ENCODE measurements at regions not wholly inside any gene's neighbourhood (a gene's known extent, or its start where the extent isn't known, plus 50 kb on each side); places are given as distances from the start of the nearest gene placed in this dataset.

DNA sequence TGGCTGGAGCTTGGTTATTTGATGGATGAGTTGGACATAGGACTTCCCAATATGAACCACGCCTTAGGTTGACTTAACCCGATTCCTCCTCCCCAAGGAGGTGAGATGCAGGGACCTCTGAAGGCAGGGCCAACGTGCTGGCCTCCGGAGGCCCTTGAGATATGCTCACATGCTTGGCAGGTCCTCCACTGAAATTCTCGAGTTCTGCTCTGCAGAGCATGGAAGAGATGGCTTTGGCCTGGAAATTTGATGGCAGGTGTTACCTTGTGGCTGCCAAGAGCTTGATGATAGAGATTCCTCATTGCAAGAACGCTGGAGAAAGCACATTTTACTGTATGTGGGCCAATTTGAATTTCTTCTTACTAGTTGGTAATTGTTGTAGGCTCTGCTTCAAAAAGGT is 117.4 kb upstream of the LIMCH1 start:
- Histone ChIP-seq H3K4me2 (no peak overlapping the region), H3K36me3 (ENCODE audit: insufficient read depth) (no peaks in the 10 kb centered on the region), H3K4me3 (IDR thresholded peaks at IDR 0.05; ENCODE audit: insufficient read depth, low read depth, low read length) (no peak overlapping the region), H3K27me3 (ENCODE audit: insufficient read depth, low read depth) (no peaks in the 10 kb centered on the region), H3K4me1 (ENCODE audit: low read depth, poor library complexity, severe bottlenecking) (peaks cover 5% of the 10 kb centered on the region), H3K79me2 (ENCODE audit: insufficient read depth, low read depth) (no peaks in the 10 kb centered on the region), H2AFZ (ENCODE audit: low read depth) (no peak overlapping the region), H4K20me1 (ENCODE audit: insufficient read depth) (no peaks in the 10 kb centered on the region), H3K9ac (no peak overlapping the region), H3K27ac (no peak overlapping the region)
- TF ChIP-seq, protein P1, sequence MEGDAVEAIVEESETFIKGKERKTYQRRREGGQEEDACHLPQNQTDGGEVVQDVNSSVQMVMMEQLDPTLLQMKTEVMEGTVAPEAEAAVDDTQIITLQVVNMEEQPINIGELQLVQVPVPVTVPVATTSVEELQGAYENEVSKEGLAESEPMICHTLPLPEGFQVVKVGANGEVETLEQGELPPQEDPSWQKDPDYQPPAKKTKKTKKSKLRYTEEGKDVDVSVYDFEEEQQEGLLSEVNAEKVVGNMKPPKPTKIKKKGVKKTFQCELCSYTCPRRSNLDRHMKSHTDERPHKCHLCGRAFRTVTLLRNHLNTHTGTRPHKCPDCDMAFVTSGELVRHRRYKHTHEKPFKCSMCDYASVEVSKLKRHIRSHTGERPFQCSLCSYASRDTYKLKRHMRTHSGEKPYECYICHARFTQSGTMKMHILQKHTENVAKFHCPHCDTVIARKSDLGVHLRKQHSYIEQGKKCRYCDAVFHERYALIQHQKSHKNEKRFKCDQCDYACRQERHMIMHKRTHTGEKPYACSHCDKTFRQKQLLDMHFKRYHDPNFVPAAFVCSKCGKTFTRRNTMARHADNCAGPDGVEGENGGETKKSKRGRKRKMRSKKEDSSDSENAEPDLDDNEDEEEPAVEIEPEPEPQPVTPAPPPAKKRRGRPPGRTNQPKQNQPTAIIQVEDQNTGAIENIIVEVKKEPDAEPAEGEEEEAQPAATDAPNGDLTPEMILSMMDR (conservative IDR thresholded peaks at IDR 0.05; ENCODE audit: low read depth, low read length), result no peak

DNA sequence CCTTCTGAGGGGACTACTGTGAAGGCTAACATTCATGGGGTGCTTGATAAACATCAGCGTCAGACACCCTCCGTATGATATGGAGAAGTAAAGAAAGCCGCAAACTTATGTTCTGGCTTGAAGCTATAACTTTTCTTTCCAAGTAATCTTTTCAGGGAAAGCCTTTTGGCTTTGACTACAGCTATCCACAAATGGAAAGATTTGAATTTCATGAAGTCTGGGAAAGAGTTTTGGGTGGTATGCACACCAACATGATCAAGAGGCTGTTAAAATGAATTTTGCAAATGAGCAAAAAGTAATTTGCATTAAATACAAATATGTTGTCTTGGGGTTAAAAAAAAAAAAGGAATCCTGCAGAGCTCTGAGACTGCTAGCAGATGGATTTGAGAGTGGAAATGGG is 114.8 kb upstream of the LIMCH1 start:
- Histone ChIP-seq H3K9ac (no peak overlapping the region), H3K27ac (no peak overlapping the region), H2AFZ (ENCODE audit: low read depth) (no peak overlapping the region), H3K4me3 (IDR thresholded peaks at IDR 0.05; ENCODE audit: insufficient read depth, low read depth, low read length) (no peak overlapping the region), H4K20me1 (ENCODE audit: insufficient read depth) (no peaks in the 10 kb centered on the region), H3K79me2 (ENCODE audit: insufficient read depth, low read depth) (no peaks in the 10 kb centered on the region), H3K27me3 (ENCODE audit: insufficient read depth, low read depth) (no peaks in the 10 kb centered on the region), H3K36me3 (ENCODE audit: insufficient read depth) (no peaks in the 10 kb centered on the region), H3K4me2 (no peak overlapping the region), H3K4me1 (ENCODE audit: low read depth, poor library complexity, severe bottlenecking) (peaks cover 5% of the 10 kb centered on the region)
- TF ChIP-seq, protein P1 (conservative IDR thresholded peaks at IDR 0.05; ENCODE audit: low read depth, low read length), result no peak

DNA sequence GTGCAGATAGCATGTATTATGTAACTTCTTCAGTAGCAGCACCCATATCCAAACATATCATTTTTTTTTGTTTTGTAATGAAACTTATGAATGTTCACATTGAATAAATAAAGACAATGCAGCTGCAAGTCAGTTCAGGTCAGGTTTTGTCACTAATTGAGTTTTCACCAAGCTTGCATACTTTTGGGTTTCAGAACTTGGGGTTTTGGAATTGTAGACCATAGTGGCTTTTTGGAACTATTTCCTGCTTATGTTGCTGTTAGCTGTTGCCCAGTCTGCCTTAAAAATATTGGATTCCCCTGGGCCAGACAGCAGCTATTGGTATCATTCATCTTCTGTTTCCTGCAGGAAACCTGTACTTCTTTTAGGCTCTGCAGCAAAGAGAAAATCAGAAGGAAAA is 113.4 kb upstream of the LIMCH1 start:
- Histone ChIP-seq H3K27ac (no peak overlapping the region), H3K4me2 (no peak overlapping the region), H3K36me3 (ENCODE audit: insufficient read depth) (no peaks in the 10 kb centered on the region), H3K9ac (no peak overlapping the region), H3K4me3 (IDR thresholded peaks at IDR 0.05; ENCODE audit: insufficient read depth, low read depth, low read length) (no peak overlapping the region), H2AFZ (ENCODE audit: low read depth) (no peak overlapping the region), H3K79me2 (ENCODE audit: insufficient read depth, low read depth) (no peaks in the 10 kb centered on the region), H3K4me1 (ENCODE audit: low read depth, poor library complexity, severe bottlenecking) (no peaks in the 10 kb centered on the region), H4K20me1 (ENCODE audit: insufficient read depth) (no peaks in the 10 kb centered on the region), H3K27me3 (ENCODE audit: insufficient read depth, low read depth) (no peaks in the 10 kb centered on the region)
- TF ChIP-seq, protein P1 (conservative IDR thresholded peaks at IDR 0.05; ENCODE audit: low read depth, low read length), result no peak

DNA sequence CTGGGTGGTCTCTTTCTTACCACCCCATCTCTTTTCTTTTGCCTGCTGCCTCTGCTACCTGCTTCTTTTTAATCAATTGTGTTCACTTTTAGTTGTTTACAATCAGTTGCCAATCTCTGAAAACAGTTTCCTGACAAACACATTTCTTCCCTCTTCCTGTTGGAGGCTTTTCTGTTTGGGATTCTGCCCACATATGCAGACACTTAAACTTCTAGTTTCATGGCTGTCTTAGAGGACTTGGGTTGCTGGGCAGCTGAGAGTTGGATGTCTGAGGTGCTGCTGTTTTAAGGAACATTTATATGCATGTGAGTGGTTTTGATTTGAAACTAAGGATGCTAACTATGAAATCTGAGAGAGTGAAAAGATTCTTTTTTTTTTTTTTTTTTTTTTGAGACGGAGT is 112.3 kb upstream of the LIMCH1 start:
- TF ChIP-seq, protein P1 (conservative IDR thresholded peaks at IDR 0.05; ENCODE audit: low read depth, low read length), result no peak
- no peaks in the 10 kb centered on the region for H3K4me1 ChIP-seq (ENCODE audit: low read depth, poor library complexity, severe bottlenecking)
- H3K9ac ChIP-seq, result no peak overlapping the region
- H3K36me3 ChIP-seq (ENCODE audit: insufficient read depth), result no peaks in the 10 kb centered on the region
- H3K79me2 ChIP-seq (ENCODE audit: insufficient read depth, low read depth), result no peaks in the 10 kb centered on the region
- no peak overlapping the region for H3K4me2 ChIP-seq
- no peaks in the 10 kb centered on the region for H4K20me1 ChIP-seq (ENCODE audit: insufficient read depth)
- H3K27ac ChIP-seq, result no peak overlapping the region
- H3K27me3 ChIP-seq (ENCODE audit: insufficient read depth, low read depth), result no peaks in the 10 kb centered on the region
- no peak overlapping the region for H2AFZ ChIP-seq (ENCODE audit: low read depth)
- H3K4me3 ChIP-seq (IDR thresholded peaks at IDR 0.05; ENCODE audit: insufficient read depth, low read depth, low read length), result no peak overlapping the region

DNA sequence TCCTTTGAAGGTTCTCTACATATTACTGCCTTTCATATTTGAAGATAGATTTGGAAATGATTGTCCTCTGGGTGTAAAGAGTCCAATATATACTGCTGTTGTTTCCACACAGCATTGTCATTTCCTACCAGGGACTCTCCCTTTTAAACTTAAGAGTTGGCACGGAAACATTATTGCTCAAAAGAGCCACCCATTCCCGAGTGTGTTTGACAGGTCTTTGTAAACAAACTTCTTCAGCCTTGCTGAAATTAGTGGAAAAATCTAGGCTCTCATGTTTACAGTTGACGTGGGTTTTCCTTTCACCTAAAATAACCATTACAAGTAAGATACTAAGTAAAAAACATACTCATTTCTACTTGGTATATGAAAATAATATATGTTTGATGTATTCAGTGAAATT is 111.4 kb upstream of the LIMCH1 start:
- H3K79me2 ChIP-seq (ENCODE audit: insufficient read depth, low read depth), result no peaks in the 10 kb centered on the region
- no peak overlapping the region for H3K9ac ChIP-seq
- no peaks in the 10 kb centered on the region for H3K36me3 ChIP-seq (ENCODE audit: insufficient read depth)
- no peaks in the 10 kb centered on the region for H4K20me1 ChIP-seq (ENCODE audit: insufficient read depth)
- H3K4me2 ChIP-seq, result no peak overlapping the region
- H2AFZ ChIP-seq (ENCODE audit: low read depth), result no peak overlapping the region
- H3K4me3 ChIP-seq (IDR thresholded peaks at IDR 0.05; ENCODE audit: insufficient read depth, low read depth, low read length), result no peak overlapping the region
- no peak overlapping the region for H3K27ac ChIP-seq
- H3K4me1 ChIP-seq (ENCODE audit: low read depth, poor library complexity, severe bottlenecking), result no peaks in the 10 kb centered on the region
- TF ChIP-seq, protein P1 (conservative IDR thresholded peaks at IDR 0.05; ENCODE audit: low read depth, low read length), result no peak
- H3K27me3 ChIP-seq (ENCODE audit: insufficient read depth, low read depth), result no peaks in the 10 kb centered on the region

All from KMS-11 (cell line).